SK-N-SH (cell line): ENCODE measurements at regions not wholly inside any gene's neighbourhood (a gene's known extent, or its start where the extent isn't known, plus 50 kb on each side); places are given as distances from the start of the nearest gene placed in this dataset.

Experiments
- EZH2phosphoT487 ChIP-seq: fragments of 200-600 bp; sonication (generic); IDR thresholded peaks from 2 replicates; pipeline ENCODE4 v1.6.1; 2017; ENCODE audit warnings: low read depth, mixed run types, mild to moderate bottlenecking, antibody characterized with exemption, moderate library complexity, borderline replicate concordance
- JUND ChIP-seq: IDR thresholded peaks from 2 replicates; pipeline ENCODE4 v1.4.0; 2012
- MAX ChIP-seq: IDR thresholded peaks from 2 replicates; pipeline ENCODE4 v1.4.0; 2012; ENCODE audit warnings: low read depth
- NRF1 ChIP-seq: IDR thresholded peaks from 2 replicates; pipeline ENCODE4 v1.6.1; 2012; ENCODE audit warnings: low read depth, mild to moderate bottlenecking, low read length
- POLR2AphosphoS5 ChIP-seq: IDR thresholded peaks from 2 replicates; pipeline ENCODE4 v1.6.1; 2012; ENCODE audit warnings: low read depth, low read length
- RAD21 ChIP-seq: IDR thresholded peaks from 2 replicates; pipeline ENCODE4 v1.6.1; 2012; ENCODE audit warnings: mild to moderate bottlenecking, low read length
- SIN3A ChIP-seq: IDR thresholded peaks from 2 replicates; pipeline ENCODE4 v1.6.1; 2012; ENCODE audit warnings: low read depth, mild to moderate bottlenecking, low read length, moderate library complexity, borderline replicate concordance
- SMC3 ChIP-seq: IDR thresholded peaks from 2 replicates; pipeline ENCODE4 v1.6.1; 2012; ENCODE audit warnings: low read depth, low read length, improper control_type of control experiment
- TAF1 ChIP-seq: IDR thresholded peaks from 2 replicates; pipeline ENCODE4 v1.6.1; 2012; ENCODE audit warnings: low read depth, mild to moderate bottlenecking, low read length, moderate library complexity, borderline replicate concordance
- YY1 ChIP-seq: IDR thresholded peaks from 2 replicates; pipeline ENCODE4 v1.4.0; 2012; ENCODE audit warnings: low read depth, mild to moderate bottlenecking
- TF ChIP-seq, protein P1 (sequence below): fragments of 200-600 bp; sonication (generic); IDR thresholded peaks from 2 replicates; pipeline ENCODE4 v1.6.1; 2017; ENCODE audit warnings: antibody characterized with exemption, mild to moderate bottlenecking, moderate library complexity

GRCh38 chr13:18954254-18954653 is 227.4 kb downstream of the TUBA3C start:
- TF ChIP-seq, protein P1, sequence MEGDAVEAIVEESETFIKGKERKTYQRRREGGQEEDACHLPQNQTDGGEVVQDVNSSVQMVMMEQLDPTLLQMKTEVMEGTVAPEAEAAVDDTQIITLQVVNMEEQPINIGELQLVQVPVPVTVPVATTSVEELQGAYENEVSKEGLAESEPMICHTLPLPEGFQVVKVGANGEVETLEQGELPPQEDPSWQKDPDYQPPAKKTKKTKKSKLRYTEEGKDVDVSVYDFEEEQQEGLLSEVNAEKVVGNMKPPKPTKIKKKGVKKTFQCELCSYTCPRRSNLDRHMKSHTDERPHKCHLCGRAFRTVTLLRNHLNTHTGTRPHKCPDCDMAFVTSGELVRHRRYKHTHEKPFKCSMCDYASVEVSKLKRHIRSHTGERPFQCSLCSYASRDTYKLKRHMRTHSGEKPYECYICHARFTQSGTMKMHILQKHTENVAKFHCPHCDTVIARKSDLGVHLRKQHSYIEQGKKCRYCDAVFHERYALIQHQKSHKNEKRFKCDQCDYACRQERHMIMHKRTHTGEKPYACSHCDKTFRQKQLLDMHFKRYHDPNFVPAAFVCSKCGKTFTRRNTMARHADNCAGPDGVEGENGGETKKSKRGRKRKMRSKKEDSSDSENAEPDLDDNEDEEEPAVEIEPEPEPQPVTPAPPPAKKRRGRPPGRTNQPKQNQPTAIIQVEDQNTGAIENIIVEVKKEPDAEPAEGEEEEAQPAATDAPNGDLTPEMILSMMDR, result no peak
- TF ChIP-seq RAD21, result no peak
- TF ChIP-seq MAX, result no peak
- no peak for TF ChIP-seq YY1
- no peak for TF ChIP-seq SMC3
- TF ChIP-seq SIN3A, result no peak
- TF ChIP-seq NRF1, result no peak
- no peak for TF ChIP-seq JUND
- TF ChIP-seq POLR2AphosphoS5, result no peak
- TF ChIP-seq TAF1, result no peak
- no peak for TF ChIP-seq EZH2phosphoT487
